ENCODE measurements at regions not wholly inside any gene's neighbourhood (a gene's known extent, or its start where the extent isn't known, plus 50 kb on each side); places are given as distances from the start of the nearest gene placed in this dataset.

GRCh38 chr9:34823778-34824177 lies 113.8 kb upstream of the CCL21 start:
- no peak for ATAC-seq
- no peak for TF ChIP-seq ZNF8 (CRISPR knock-in tag; IDR thresholded peaks at IDR 0.05)

DNA sequence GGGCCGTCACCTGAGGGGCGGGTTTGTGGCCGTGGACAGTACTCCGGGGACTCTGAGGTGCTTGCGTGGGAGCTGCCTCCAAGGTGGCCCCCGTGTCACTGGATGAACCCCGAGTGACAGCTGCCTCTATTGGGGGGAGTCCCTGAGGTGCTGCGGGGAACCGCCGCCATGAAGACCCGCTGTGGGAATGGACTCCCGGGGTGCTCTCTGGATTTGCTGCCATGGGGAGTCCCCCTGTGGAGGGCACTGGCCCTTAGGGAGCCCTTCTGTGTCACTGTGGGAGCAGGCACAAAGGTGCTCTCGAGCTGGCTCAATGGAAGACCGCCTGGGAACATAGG lies 100.2 kb upstream of the CCL21 start:
- ATAC-seq, result no peak
- TF ChIP-seq ZNF565 (CRISPR knock-in tag; conservative IDR thresholded peaks at IDR 0.05; ENCODE audit: low read depth), result no peak
- no peak for TF ChIP-seq ZNF8 (CRISPR knock-in tag; IDR thresholded peaks at IDR 0.05)
- no peak for TF ChIP-seq POU6F1 (CRISPR knock-in tag; IDR thresholded peaks at IDR 0.05; ENCODE audit: borderline replicate concordance, low read depth)
- no peak for TF ChIP-seq ZFP3 (CRISPR knock-in tag; IDR thresholded peaks at IDR 0.05)
- TF ChIP-seq ZNF70 (CRISPR knock-in tag; IDR thresholded peaks at IDR 0.05), result no peak
- TF ChIP-seq PATZ1 (CRISPR knock-in tag; IDR thresholded peaks at IDR 0.05; ENCODE audit: borderline replicate concordance), result no peak
- TF ChIP-seq SNAI2 (CRISPR knock-in tag; IDR thresholded peaks at IDR 0.05), result no peak
- no peak for TF ChIP-seq CREB5 (CRISPR knock-in tag; IDR thresholded peaks at IDR 0.05; ENCODE audit: low read depth)
- TF ChIP-seq OSR1 (CRISPR knock-in tag; IDR thresholded peaks at IDR 0.05), result no peak
- no peak for TF ChIP-seq BACH2 (CRISPR knock-in tag; IDR thresholded peaks at IDR 0.05; ENCODE audit: borderline replicate concordance)
- TF ChIP-seq, protein P1, sequence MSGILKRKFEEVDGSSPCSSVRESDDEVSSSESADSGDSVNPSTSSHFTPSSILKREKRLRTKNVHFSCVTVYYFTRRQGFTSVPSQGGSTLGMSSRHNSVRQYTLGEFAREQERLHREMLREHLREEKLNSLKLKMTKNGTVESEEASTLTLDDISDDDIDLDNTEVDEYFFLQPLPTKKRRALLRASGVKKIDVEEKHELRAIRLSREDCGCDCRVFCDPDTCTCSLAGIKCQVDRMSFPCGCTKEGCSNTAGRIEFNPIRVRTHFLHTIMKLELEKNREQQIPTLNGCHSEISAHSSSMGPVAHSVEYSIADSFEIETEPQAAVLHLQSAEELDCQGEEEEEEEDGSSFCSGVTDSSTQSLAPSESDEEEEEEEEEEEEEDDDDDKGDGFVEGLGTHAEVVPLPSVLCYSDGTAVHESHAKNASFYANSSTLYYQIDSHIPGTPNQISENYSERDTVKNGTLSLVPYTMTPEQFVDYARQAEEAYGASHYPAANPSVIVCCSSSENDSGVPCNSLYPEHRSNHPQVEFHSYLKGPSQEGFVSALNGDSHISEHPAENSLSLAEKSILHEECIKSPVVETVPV (CRISPR knock-in tag; IDR thresholded peaks at IDR 0.05), result no peak
- no peak for TF ChIP-seq ZFP30 (CRISPR knock-in tag; IDR thresholded peaks at IDR 0.05)
- TF ChIP-seq PPARA (CRISPR knock-in tag; IDR thresholded peaks at IDR 0.05; ENCODE audit: borderline replicate concordance), result no peak
- no peak for TF ChIP-seq TCF4 (CRISPR knock-in tag; IDR thresholded peaks at IDR 0.05; ENCODE audit: borderline replicate concordance)
- TF ChIP-seq ISL1 (CRISPR knock-in tag; IDR thresholded peaks at IDR 0.05), result no peak
- no peak for TF ChIP-seq CSDC2 (CRISPR knock-in tag; IDR thresholded peaks at IDR 0.05)
- no peak for TF ChIP-seq GLIS3 (CRISPR knock-in tag; IDR thresholded peaks at IDR 0.05)

DNA sequence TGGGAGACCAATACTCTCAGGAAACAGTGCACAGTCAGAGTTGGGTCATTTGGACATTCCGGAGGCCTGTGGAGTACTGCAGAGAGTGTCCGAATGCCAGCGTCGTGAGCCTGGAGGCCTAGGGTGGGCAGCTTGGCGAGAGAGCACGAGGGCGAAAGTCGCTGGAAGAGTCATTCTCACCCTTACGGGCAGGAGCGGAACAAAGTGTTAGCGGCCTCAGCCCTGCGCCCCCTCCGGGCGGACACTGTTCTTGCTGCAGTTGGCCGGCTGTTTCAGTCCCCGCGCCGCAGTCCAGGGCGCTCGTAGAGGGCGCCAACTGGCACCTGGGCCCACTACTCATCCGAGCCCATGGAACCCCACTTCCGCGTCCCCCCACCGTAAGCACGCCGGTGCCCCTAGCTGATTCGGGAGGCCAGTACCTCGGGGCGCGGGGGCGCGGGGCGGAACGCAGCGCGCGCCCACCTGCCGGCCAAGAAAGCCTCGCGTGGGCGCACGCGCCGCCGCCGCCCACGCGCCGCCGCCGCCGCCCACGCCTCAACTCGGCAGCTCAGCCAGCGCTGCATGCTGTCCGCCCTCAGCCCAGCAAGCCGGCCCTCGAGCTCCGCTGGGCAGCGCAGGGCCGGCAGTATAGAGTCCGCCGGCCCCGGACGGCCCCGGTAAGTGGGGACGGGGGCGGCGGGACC lies 99.7 kb upstream of the CCL21 start:
- TF ChIP-seq TOX (CRISPR knock-in tag; IDR thresholded peaks at IDR 0.05; ENCODE audit: borderline replicate concordance) (no peak), BACH2 (CRISPR knock-in tag; IDR thresholded peaks at IDR 0.05; ENCODE audit: borderline replicate concordance) (no peak), ISL1 (CRISPR knock-in tag; IDR thresholded peaks at IDR 0.05) (no peak), CREB5 (CRISPR knock-in tag; IDR thresholded peaks at IDR 0.05; ENCODE audit: low read depth) (no peak), RARB (CRISPR knock-in tag; IDR thresholded peaks at IDR 0.05) (no peak), TCF4 (CRISPR knock-in tag; IDR thresholded peaks at IDR 0.05; ENCODE audit: borderline replicate concordance) (no peak), ZC3H10 (CRISPR knock-in tag; IDR thresholded peaks at IDR 0.05) (no peak), GLIS3 (CRISPR knock-in tag; IDR thresholded peaks at IDR 0.05) (no peak), ARNTL (CRISPR knock-in tag; IDR thresholded peaks at IDR 0.05; ENCODE audit: borderline replicate concordance, low read depth) (no peak), ZNF70 (CRISPR knock-in tag; IDR thresholded peaks at IDR 0.05) (no peak), SNAI2 (CRISPR knock-in tag; IDR thresholded peaks at IDR 0.05) (no peak), CSDC2 (CRISPR knock-in tag; IDR thresholded peaks at IDR 0.05) (no peak), PPARA (CRISPR knock-in tag; IDR thresholded peaks at IDR 0.05; ENCODE audit: borderline replicate concordance) (no peak), POU6F1 (CRISPR knock-in tag; IDR thresholded peaks at IDR 0.05; ENCODE audit: borderline replicate concordance, low read depth) (no peak), ZNF8 (CRISPR knock-in tag; IDR thresholded peaks at IDR 0.05) (no peak), ESRRG (CRISPR knock-in tag; IDR thresholded peaks at IDR 0.05) (no peak)
- TF ChIP-seq, protein P1 (CRISPR knock-in tag; IDR thresholded peaks at IDR 0.05), result no peak
- peak; percentile 70 for ATAC-seq
